Brain microvascular endothelial cell (primary cell): ENCODE measurements at regions not wholly inside any gene's neighbourhood (a gene's known extent, or its start where the extent isn't known, plus 50 kb on each side); places are given as distances from the start of the nearest gene placed in this dataset.

Source experiments
- DNase-seq: peaks from one replicate; pipeline ENCODE4 v3.0.0-alpha.2; 2020
- H3K27ac ChIP-seq: fragments of 250-450 bp; sonication (Bioruptor Pico); 2 replicates; pipeline ENCODE4 v1.5.1; 2020; ENCODE audit warnings: mild to moderate bottlenecking, moderate library complexity
- H3K27me3 ChIP-seq: fragments of 250-450 bp; sonication (Bioruptor Pico); replicated peaks from 2 replicates; pipeline ENCODE4 v1.5.1; 2020; ENCODE audit warnings: mild to moderate bottlenecking
- H3K36me3 ChIP-seq: fragments of 250-450 bp; sonication (Bioruptor Pico); replicated peaks from 2 replicates; pipeline ENCODE4 v1.5.1; 2020; ENCODE audit warnings: mild to moderate bottlenecking
- H3K4me3 ChIP-seq: 2 replicates; pipeline ENCODE4 v1.5.1; 2011; ENCODE audit warnings: low read depth, mild to moderate bottlenecking, control low read depth, low read length, moderate library complexity
- in situ Hi-C: cut with HindIII; loops from 2 replicates; pipeline ENCODE4 v1.10.0; 2017; ENCODE audit warnings: low sequenced_read_pairs, low pct_ligation_motif_present
- TF ChIP-seq, protein P1 (sequence below): IDR thresholded peaks from 2 replicates; pipeline ENCODE4 v1.5.1; 2011; ENCODE audit warnings: low read depth, mild to moderate bottlenecking, moderate library complexity, low read length, control low read depth, inconsistent platforms; ENCODE audit errors: missing control alignments

- Histone ChIP-seq H3K36me3 (no peaks in the 10 kb centered on the region), H3K4me3 (no peak overlapping the region), H3K27me3 (no peaks in the 10 kb centered on the region), H3K27ac (no peak overlapping the region)
- no peak for DNase-seq
- in situ Hi-C loops = no loop called here
- TF ChIP-seq, protein P1, sequence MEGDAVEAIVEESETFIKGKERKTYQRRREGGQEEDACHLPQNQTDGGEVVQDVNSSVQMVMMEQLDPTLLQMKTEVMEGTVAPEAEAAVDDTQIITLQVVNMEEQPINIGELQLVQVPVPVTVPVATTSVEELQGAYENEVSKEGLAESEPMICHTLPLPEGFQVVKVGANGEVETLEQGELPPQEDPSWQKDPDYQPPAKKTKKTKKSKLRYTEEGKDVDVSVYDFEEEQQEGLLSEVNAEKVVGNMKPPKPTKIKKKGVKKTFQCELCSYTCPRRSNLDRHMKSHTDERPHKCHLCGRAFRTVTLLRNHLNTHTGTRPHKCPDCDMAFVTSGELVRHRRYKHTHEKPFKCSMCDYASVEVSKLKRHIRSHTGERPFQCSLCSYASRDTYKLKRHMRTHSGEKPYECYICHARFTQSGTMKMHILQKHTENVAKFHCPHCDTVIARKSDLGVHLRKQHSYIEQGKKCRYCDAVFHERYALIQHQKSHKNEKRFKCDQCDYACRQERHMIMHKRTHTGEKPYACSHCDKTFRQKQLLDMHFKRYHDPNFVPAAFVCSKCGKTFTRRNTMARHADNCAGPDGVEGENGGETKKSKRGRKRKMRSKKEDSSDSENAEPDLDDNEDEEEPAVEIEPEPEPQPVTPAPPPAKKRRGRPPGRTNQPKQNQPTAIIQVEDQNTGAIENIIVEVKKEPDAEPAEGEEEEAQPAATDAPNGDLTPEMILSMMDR = no peak
Measured at GRCh38 chr2:126312579-126312978, 343.4 kb upstream of the GYPC start.

DNA sequence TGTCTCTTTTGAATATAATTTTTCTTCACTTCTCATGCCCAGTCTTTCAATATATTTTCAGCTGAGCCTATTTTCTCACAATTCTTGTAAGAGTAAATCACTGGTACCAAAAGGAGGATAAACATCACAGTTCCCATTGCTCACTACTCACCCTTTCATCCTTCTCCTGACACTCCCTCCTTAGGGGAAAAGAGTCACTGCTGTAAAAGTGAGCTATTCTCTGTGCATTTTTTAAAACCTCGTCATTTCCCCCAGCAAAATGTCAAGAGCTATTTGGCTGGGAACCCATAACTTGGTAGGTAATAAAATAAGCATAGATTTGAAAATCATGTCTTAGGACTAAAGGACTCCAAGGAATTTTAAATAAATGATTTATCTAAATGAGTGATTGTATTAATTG lies 340.1 kb upstream of the GYPC start:
- H3K4me3 ChIP-seq = no peak overlapping the region
- in situ Hi-C loops = no loop called here
- H3K36me3 ChIP-seq = no peaks in the 10 kb centered on the region
- TF ChIP-seq, protein P1 = no peak
- H3K27me3 ChIP-seq = no peaks in the 10 kb centered on the region
- DNase-seq = no peak
- H3K27ac ChIP-seq = no peak overlapping the region

GRCh38 chr2:126317790-126318431 lies 338.0 kb upstream of the GYPC start:
- in situ Hi-C loops = no loop called here
- TF ChIP-seq, protein P1 = no peak
- peak; percentile 18 for DNase-seq
- no peak overlapping the region for H3K27ac ChIP-seq
- H3K4me3 ChIP-seq = no peak overlapping the region
- no peaks in the 10 kb centered on the region for H3K27me3 ChIP-seq
- no peaks in the 10 kb centered on the region for H3K36me3 ChIP-seq

DNA sequence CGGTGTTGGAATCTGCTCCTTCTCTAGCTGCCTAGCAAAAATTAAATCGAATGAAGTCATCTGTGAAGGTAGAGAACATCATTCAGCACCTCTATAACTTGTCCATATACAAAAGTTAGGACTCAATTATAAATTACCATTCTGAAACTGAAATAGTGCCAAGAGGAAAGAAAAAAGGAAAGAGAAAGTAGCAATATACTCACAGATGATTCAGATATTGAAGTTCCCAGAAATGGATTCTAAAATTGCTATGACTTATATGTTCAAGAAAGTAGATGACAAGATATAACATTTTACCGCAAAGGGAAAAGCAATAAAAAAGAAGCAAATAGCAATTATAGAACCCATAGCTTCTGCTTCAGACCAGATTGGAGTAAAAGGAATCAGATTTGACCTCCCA lies 333.6 kb upstream of the GYPC start:
- Histone ChIP-seq H3K4me3 (no peak overlapping the region), H3K27me3 (no peaks in the 10 kb centered on the region), H3K36me3 (no peaks in the 10 kb centered on the region), H3K27ac (no peak overlapping the region)
- TF ChIP-seq, protein P1 = no peak
- in situ Hi-C loops = no loop called here
- no peak for DNase-seq

DNA sequence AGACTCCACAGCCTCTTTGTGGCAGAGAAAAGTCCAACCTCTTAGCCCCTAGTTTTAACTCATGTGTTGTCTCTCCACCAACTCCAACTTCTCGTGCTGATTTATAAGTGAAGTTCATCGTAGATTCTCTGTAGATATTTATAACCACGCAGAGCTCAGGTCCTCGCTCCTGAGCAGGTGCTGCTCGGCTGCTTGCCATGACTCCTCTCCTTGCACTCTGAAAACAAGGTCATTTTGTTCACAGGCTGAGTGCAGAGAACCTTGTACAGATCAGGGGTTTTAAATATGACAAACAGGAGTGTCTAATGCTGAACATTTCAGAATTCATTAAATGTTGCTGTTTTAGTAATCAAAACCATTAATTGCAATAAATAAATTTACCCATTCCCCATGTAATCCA lies 330.8 kb upstream of the GYPC start:
- H3K27me3 ChIP-seq = no peaks in the 10 kb centered on the region
- DNase-seq = no peak
- no peak overlapping the region for H3K27ac ChIP-seq
- in situ Hi-C loops = no loop called here
- H3K36me3 ChIP-seq = no peaks in the 10 kb centered on the region
- TF ChIP-seq, protein P1 = no peak
- no peak overlapping the region for H3K4me3 ChIP-seq

- in situ Hi-C loops = no loop called here
- TF ChIP-seq, protein P1 = no peak
- Histone ChIP-seq H3K36me3 (no peaks in the 10 kb centered on the region), H3K27me3 (no peaks in the 10 kb centered on the region), H3K27ac (no peak overlapping the region), H3K4me3 (no peak overlapping the region)
- no peak for DNase-seq
Measured at GRCh38 chr2:126329173-126329572, 326.8 kb upstream of the GYPC start.
